NCI-H146 treated with DMSO at 0.1 percent for 48 hours (cell line): ENCODE measurements at regions not wholly inside any gene's neighbourhood (a gene's known extent, or its start where the extent isn't known, plus 50 kb on each side); places are given as distances from the start of the nearest gene placed in this dataset.
"Not testable (repeated sequence)": the region's sequence is repeated elsewhere in the genome, so short reads cannot be mapped to it uniquely, and the experiment has no call there.

ENCODE experiments used
- DNase-seq: peaks from one replicate; lab custom pipeline; 2025; ENCODE audit not compliant: unreplicated experiment; lab: John Stamatoyannopoulos, UW

DNA sequence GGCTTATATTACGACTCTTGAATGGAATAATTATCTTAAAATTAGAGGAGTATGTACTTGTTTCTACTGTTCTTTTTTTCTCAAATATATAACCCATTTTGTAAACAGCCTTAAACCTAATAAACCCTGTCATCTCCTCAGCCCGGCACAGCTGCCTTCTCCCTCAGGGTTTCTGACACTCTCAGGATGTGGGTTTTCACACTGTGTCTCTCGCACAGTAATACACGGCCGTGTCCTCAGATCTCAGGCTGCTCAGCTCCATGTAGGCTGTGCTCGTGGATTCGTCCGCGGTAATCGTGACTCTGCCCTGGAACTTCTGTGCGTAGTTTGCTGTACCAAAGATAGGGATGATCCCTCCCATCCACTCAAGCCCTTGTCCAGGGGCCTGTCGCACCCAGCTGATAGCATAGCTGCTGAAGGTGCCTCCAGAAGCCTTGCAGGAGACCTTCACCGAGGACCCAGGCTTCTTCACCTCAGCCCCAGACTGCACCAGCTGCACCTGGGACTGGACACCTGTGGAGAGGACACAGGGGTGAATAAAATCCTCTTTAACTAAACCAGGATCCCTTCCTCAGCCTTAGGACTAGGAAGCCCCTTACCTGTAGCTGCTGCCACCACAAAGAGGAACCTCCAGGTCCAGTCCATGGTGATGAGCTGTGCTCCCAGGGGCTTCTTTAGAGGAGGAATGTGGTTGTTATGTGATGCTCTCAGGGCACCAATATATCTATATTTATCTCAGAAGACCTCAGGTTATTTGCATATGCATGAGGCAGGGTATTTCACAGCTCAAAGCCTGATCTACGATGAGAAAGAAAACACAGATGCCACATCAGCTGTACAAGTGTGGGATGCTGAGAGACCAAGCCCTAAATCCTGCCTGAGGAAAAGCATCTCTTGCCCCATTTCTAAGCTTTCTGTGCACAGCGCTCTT, 1235.8 kb downstream of the TMEM121 start:
- not testable (repeated sequence) for DNase-seq

DNA sequence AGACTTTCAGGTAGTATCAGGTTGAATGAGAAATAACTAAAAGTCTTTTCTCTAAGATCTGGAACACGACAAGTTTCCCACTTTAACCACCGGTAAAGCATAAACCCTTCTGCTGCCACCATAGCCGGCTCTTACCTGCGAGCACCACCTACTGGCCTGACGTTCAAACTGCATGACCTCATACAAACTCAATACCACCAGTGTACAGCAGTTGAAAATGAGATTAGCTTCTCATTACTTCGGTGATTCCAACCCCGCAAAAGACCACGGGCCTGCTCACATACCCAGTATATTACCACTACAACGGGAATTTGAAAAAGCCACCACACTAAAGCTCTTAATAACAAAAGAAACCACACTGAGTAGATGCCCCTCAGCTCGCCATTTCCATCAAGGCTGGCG, 1238.6 kb downstream of the TMEM121 start:
- not testable (repeated sequence) for DNase-seq

DNA sequence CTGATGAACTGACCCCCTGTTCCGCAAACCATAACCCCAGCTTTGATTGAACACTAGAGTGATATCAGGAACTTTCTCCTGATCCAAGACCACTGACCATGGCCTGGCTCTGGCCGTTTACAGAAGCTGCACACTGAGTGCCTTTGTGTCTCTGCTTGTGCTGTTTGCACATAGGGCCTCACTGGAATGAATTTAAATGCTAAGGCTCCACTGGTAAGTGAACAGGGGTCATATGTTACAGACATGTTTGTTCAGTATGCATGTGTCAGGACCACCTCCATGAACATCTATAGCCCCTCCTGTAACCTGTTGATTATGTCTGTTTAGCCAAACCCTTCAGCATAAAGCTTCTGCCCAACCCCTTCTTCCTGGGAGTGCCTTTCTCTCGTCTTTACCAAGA, 1239.8 kb downstream of the TMEM121 start:
- DNase-seq, result no peak

DNA sequence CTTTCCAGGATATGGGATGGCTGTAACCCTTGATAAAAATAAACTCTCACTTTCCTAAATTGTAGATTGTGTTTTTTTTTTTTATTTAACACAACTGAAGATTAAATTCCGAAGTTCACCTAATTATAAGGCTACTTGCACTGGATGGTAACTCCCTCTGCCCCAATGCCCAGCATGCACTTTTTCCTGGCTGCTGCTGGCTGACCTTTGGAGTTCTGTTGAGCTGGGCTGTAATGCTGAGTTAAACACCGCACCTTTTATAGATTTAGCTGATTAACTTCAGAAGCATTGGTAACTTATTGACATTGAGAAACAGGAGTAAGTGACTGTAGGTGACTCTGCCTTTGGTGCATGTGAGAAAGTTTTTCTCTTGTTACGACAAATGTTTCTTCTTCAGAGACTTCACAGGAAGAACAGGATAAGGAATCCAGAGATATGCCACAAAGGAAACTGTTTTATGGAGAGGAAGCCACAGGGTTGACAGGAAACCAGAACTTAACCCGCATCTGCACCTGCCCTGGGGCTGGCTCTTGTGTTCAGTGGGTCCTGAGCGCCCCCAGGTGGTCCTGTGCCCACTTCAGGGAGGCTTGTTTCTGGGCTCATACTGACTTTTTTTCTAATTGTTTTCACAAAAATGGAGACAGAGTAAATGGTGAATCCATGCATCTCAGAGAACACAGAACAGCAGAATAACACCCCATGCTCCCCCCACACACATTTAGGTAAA, 1240.3 kb downstream of the TMEM121 start:
- not testable (repeated sequence) for DNase-seq

DNA sequence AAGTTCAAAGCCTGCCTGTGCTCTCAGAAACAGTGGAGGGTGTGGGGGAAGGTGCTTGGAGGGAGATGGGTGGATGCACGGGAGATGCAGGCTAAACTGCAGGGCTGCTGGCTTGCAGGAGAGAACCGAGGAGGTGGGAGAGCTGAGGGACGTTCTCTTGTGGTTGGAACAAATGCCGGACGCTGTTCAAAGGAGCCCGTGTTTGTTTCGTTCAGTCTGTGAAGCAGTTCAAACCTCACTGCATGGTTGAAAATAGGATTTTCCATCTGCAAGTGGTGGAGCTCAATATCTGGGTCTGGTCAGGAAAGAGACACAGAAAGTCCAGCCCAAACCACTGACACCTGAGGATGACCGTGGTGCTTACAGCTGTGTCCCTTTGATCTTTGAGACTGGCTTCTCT, 1241.8 kb downstream of the TMEM121 start:
- DNase-seq, result not testable (repeated sequence)

DNA sequence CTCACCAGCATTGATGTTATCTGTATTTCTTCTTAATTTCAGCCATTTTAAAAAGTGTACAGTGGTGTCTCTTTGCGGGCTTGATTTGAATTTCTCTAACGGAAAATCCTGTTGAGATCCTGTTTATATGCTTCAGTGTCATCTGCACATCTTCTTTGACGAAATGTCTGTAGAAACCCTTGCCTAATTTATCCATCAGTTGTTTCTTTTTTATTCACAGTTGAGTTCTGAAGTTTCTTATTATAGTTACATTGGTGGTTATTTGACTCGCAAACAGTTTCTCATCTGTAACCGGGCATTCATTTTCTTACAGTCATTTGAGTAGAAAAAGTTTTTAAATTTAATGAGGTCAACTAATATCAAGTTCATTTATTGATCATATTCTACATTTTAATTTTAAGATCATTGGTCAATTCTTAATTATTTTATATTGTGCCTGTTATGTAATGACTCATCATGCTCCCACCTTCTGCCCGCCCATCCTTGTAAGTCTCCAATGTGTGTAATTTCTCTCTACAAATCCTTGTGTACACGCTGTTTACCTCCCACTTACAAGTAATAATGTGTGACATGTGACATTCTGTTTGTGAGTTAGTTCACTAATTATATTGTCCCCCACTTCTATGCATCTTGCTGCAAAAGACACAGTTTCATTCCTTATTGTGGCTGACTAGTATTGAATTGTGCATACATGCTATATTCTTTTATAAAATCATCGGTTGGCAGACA, 1242.8 kb downstream of the TMEM121 start:
- not testable (repeated sequence) for DNase-seq

DNA sequence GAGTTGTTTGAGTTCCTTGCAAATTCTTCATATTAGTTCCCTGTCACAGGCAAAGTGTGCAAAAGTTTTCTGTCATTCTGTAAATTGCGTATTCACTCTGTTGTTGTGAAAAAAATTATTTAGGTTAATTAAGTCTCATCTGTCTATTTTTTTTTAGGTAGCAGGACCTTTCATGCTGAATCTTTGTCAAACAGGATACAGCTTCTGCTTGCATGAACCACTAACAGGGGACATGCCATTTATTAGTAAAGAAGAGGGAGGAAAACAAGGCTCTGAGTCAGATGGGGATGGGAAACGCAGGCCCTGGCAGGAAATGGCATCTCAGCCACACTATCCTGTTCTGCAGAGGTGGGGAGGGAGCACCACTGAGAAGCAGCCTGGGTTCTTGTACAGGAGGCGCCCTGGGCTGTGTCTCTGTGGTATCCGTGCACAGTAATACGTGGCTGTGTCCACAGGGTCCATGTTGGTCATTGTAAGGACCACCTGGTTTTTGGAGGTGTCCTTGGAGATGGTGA, 1243.8 kb downstream of the TMEM121 start:
- DNase-seq, result not testable (repeated sequence)

DNA sequence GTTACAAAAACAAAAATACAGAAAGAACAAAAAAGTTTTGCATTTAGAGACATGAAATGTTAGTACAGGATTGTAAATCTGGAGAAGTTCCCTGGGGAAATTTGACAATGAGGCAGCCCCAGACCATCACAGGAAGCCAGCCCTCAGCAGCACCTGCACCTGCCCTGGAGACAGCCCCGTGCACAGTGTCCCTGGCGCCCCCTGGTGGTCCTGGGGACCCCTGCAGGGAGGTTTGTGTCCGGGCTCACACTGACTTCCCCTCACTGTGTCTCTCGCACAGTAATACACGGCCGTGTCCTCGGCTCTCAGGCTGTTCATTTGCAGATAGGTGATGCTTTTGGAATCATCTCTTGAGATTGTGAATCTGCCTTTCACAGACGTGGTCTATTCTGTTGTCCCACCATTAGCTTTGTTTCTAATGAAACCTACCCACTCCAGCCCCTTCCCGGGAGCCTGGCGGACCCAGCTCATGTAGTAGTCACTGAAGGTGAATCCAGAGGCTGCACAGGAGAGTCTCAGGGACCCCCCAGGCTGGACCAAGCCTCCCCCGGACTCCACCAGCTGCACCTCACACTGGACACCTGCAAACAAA, 1248.6 kb downstream of the TMEM121 start:
- DNase-seq, result not testable (repeated sequence)

DNA sequence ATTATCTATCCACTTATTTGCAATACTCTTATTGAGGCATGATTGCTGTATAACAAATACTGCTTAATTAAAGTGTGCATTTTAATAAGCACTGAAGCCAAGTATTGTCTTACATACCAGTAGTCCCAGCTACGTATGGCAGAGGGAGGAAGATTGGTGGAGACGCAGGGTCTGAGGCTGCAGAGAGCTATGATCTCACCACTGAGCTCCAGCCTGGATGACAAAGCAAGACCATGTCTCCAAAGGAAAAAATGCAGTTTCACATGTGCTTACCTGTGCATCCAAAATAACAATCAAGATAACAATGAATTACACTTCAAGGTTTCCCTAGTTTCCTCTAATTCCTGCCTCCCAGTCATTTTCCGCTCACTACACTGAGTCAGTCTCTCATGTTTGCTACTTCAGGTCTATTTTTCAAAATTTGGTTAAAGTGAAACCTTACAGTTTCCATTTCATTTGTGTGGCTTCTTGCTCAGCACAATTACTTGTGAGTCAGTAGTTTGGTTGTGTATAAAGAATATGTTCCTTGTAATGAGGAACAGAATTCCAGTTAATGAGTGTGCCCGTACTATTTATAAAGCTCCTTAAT, 1250.1 kb downstream of the TMEM121 start:
- no peak for DNase-seq

DNA sequence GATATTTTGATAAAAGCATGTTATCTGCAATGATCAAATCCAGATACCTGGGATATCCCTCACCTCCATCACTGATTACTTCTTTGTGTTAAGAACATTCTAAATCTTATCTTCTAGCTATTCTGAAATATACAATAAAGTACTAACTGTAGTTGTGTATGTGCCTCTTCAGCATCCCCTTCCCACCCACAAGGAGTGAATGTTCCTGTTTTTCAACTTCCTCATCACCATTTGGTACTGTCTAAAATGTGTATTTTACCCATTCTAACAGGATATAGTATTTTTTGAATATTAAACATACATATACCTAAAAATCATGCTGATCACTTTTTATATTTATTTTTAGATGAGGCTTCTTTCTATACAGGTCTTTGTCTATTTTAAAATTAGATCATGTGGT, 1252.6 kb downstream of the TMEM121 start:
- no peak for DNase-seq

DNA sequence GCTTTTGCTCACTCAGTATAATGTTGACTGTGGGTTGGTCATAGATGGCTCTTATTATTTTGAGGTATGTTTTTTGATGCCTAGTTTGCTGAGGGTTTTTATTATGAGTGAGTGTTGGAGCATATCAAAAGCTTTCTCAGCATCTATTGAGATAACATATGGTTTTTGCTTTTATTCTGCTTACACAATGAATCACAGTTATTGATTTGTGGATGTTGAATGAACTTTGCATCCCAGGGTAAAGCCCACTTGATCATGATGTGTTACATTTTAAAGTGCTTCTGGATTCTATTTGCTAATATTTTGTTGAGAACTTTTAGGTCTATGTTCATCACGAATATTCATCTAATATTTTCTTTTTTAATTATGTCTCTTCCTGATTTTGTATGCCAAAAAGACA, 1260.3 kb downstream of the TMEM121 start:
- DNase-seq, result no peak

DNA sequence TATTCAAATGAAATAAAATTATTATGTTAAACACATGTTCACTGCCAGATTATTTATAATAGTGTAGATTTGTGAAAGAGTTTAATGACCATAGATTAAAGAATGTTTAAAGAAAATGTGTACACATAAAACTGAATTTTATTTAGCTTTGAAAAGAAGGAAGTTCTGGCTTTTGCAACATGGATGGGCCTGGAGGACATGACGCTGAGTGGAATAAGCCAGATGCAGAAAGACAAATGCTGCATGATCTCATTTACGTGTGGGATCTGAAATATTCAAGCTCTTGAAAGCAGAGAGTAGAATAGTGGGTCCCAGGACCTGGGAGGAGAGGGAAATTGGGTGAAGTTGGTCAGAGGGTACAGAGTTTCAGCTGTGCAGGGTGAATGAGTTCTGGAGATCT, 1261.2 kb downstream of the TMEM121 start:
- DNase-seq, result no peak

DNA sequence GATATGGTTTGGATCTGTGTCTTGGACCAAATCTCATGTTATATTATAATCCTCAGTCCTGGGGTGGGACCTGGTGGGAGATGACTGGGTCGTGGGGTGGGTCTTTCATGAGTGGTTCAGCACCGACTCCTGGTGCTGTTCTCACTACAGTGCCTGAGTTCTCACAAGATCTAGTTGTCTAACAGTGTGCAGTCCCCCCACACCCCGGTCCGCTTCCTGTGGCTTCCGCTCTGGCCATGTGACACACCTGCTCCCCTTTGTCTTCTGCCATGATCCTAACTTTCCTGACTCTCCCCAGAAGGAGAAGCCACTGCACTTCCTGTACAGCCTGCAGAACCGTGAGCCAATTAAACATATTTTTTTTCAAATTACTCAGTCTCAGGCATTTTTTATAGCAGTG, 1262.2 kb downstream of the TMEM121 start:
- no peak for DNase-seq

DNA sequence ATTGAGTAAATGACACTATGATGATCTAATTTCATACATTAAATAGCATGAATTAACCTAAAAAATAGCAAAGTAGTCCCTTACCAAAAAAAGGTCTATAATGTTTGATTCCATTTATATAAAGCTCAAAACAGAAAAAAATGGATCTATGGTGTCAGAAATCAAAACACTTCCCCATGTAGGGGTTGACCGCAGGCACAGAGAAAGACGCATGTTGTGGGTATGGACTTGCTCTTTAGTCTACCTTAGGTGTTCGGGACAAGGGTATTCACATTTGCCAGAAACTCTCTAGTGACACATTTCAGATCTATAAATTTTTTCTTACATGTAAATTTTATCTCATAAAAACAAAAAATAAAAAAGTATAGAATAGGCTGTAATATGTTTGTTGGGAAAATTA, 1262.9 kb downstream of the TMEM121 start:
- no peak for DNase-seq

DNA sequence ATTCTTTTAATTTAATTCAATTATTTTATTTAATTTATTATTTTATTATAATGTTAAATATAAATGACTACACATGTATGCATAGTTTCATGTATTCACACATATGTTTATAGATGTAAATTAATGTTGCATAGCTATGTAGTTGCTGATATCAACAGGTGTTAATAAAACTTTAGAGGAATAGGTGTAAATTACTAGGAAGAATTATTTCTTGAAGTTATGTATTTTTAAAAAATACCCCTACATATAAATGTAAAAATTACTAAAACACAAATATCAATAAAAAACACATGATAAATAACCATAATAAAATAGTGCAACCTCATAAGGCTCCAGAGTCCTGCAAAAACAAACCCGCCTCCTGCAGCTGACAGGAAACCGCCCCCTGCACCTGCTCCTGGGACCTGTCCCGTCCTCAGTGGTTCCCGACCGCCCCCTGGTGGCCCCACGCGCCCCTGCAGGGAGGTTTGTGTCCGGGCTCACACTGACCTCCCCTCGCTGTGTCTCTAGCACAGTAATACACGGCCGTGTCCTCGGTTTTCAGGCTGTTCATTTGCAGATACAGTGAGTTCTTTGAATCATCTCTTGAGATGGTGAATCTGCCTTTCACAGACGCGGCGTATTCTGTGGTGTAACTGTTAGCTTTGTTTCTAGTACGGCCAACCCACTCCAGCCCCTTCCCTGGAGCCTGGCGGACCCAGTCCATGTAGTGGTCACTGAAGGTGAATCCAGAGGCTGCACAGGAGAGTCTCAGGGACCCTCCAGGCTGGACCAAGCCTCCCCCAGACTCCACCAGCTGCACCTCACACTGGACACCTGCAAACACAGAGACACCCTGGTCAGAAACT, 1264.0 kb downstream of the TMEM121 start:
- DNase-seq, result peak; percentile 39

DNA sequence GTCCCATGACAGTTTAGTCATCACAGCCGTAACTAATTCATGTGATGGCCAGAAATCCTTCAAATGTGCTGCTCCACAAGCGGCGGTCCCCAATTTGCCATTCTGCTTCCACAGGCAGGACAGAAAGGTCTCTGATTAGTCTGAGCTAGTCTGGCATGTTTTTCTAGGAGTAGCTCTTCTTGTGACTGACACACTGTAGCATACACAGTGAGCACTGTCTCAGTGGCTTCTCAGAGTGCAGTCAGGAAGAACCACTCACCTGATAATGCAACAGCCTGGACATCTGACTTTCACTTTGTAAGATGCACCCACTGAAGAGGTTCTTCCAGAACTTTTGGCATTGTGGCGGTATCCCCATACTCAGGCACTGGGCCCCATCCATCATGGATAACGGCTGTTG, 1266.2 kb downstream of the TMEM121 start:
- DNase-seq, result no peak

DNA sequence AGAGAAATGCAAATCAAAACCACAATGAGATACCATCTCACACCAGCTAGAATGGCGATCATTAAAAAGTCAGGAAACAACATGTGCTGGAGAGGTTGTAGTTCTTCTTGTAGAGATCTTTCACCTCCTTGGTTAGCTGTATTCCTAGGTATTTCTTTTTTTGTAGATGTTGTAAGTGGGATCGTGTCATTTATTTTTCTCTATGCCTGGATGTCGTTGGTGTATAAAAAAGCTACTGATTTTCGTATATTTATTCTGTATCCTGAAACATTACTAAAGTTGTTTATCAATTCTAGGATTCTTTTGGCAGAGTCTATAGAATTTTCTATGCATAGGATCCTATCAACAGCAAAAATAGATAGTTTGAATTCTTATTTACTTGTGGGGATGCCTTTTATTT, 1271.8 kb downstream of the TMEM121 start:
- not testable (repeated sequence) for DNase-seq

DNA sequence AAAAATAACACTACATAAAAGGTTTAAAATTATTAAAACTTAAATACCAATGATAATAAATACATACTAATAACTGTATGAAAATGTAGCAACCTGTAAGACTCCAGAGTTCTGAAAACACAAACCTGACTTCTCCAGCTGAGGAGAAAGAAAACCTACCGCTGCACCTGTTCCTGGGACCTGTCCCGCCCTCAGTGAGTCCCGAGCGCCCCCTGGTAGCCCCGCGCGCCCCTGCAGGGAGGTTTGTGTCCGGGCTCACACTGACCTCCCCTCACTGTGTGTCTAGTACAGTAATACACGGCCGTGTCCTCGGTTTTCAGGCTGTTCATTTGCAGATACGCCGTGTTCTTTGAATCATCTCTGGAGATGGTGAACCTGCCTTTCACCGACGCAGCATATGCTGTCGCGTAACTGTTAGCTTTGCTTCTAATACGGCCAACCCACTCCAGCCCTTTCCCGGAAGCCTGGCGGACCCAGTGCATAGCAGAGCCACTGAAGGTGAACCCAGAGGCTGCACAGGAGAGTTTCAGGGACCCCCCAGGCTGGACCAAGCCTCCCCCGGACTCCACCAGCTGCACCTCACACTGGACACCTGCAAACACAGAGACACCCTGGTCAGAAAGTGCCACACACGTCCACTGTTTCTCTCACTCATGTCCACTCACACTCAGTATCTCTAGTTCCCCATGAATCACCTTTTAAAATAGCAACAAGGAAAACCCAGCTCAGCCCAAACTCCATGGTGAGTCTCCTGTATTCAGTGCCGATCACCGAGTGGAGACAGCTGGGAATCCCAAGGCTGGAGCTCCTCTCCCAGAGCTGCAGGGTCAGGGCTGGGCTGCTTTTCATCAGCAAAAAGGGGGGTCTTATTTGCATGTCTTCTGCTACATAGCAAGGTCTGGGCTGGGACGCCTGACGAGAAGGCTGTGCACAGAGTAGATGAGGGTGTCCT, 1276.3 kb downstream of the TMEM121 start:
- DNase-seq, result no peak
